ENCODE measurements at regions not wholly inside any gene's neighbourhood (a gene's known extent, or its start where the extent isn't known, plus 50 kb on each side); places are given as distances from the start of the nearest gene placed in this dataset.
"Not testable (repeated sequence)": the region's sequence is repeated elsewhere in the genome, so short reads cannot be mapped to it uniquely, and the experiment has no call there.

GRCh38 chr11:115654792-115655191, 150.6 kb upstream of the CADM1 start:
- Mint-ChIP-seq H3K27ac (no peak overlapping the region), H3K9me3 (peaks cover 0 to 2% (median 0%) of the 10 kb centered on the region in 3 donors), H3K4me1 (no peaks in the 10 kb centered on the region), H3K27me3 (peaks cover 27% of the 10 kb centered on the region), H3K36me3 (no peaks in the 10 kb centered on the region), H3K4me3 (no peak overlapping the region)

- H3K27me3 Mint-ChIP-seq: peaks cover 21% of the 10 kb centered on the region
Measured at GRCh38 chr11:115653926-115654325, 149.7 kb upstream of the CADM1 start.

GRCh38 chr11:115653076-115653475, 148.9 kb upstream of the CADM1 start:
- H3K27me3 Mint-ChIP-seq: peaks cover 15% of the 10 kb centered on the region
- no peak overlapping the region for H3K27ac Mint-ChIP-seq
- no peak overlapping the region for H3K4me3 Mint-ChIP-seq

More at GRCh38 chr11:115653926-115654325, 149.7 kb upstream of the CADM1 start:
- Mint-ChIP-seq H3K36me3 (no peaks in the 10 kb centered on the region), H3K27ac (no peak overlapping the region), H3K4me1 (no peaks in the 10 kb centered on the region), H3K4me3 (no peak overlapping the region), H3K9me3 (peaks cover 0 to 2% (median 0%) of the 10 kb centered on the region in 3 donors)

DNA sequence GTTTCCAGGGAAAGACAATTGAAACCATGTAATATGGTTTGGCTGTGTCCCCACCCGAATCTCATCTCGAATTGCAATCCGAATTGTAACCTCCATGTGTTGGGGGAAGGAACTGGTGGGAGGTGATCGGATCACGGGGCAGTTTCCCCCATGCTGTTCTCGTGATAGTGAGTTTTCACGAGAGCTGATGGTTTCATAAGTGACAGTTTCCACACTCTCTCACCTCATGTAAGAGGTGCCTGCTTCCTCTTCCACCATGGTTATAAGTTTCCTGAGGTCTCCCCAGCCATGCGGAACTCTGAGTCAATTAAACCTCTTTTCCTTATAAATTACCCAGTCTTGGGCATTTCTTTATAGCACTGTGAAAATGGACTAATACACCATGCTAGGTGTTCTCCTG, 148.3 kb upstream of the CADM1 start:
- Mint-ChIP-seq H3K27me3 (peaks cover 15% of the 10 kb centered on the region), H3K27ac (no peak overlapping the region), H3K9me3 (peaks cover 0 to 2% (median 0%) of the 10 kb centered on the region in 3 donors), H3K4me3 (no peak overlapping the region), H3K4me1 (no peaks in the 10 kb centered on the region), H3K36me3 (no peaks in the 10 kb centered on the region)

More at GRCh38 chr11:115653076-115653475, 148.9 kb upstream of the CADM1 start:
- Mint-ChIP-seq H3K9me3 (peaks cover 0 to 2% (median 0%) of the 10 kb centered on the region in 3 donors), H3K36me3 (no peaks in the 10 kb centered on the region), H3K4me1 (no peaks in the 10 kb centered on the region)

- no peaks in the 10 kb centered on the region for H3K4me1 Mint-ChIP-seq
- peaks cover 0 to 2% (median 0%) of the 10 kb centered on the region in 3 donors for H3K9me3 Mint-ChIP-seq
- H3K4me3 Mint-ChIP-seq: no peak overlapping the region
- H3K27me3 Mint-ChIP-seq: peaks cover 15% of the 10 kb centered on the region
- no peaks in the 10 kb centered on the region for H3K36me3 Mint-ChIP-seq
- no peak overlapping the region for H3K27ac Mint-ChIP-seq
Measured at GRCh38 chr11:115652094-115652493, 147.9 kb upstream of the CADM1 start.

DNA sequence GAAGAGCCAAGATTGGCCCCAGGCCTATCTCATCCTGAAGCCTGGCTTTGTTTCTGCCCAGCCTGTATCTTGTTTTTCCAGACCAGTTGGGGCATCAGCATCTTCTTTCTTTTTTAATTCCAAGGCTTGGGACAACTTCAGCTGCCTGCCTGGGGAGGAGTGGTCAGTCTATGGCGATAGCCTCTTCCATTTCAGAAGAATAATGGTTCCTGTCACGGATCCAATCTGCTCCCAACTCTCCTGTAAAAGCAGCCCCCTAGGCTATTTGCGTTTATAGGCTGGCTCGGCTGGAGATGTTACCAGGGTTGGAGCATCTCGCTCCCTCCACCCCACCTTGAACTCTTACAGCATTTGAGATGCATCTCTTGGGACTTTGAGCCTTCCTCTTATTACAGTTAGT, 145.2 kb upstream of the CADM1 start:
- no peak overlapping the region for H3K4me3 Mint-ChIP-seq

DNA sequence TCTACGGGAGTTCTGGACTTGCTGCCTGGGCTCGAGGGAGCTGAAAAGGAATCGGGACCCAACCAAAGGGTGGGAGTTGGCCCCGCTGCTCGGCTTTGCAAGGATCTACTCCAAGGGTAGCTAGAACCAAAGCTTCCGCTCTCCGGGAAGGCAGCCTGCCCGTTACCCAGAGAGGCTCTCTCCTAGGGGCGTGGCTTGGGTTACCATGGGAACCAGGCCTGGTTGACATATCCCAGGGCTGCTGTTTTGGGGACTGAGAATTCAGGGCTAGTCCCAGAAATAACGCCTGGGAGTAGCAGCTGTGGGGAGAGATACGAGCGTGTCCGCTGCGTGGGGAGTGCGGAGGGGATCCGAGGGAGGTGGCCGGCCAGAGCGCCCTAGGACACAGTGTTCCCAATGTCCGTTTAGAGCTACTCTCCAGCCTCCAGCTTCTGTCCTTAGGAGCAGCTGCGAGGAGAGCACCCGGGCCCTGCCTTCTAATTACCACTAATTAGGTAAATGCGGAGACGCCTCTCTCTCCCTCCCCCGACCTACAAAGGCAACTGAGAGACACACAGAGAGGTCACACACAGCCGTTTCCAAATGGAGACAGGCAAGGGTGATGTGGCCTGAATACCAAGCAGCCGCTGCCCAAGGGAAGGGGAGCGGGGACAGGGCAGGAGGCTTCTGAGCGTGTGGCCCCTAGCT, 141.6 kb upstream of the CADM1 start:
- H3K36me3 Mint-ChIP-seq: no peaks in the 10 kb centered on the region
- H3K27ac Mint-ChIP-seq: no peak overlapping the region
- H3K4me3 Mint-ChIP-seq: no peak overlapping the region
- no peaks in the 10 kb centered on the region for H3K4me1 Mint-ChIP-seq
- H3K27me3 Mint-ChIP-seq: peaks cover 11% of the 10 kb centered on the region
- no peaks in the 10 kb centered on the region for H3K9me3 Mint-ChIP-seq

More for the DNA sequence above, 145.2 kb upstream of the CADM1 start:
- no peaks in the 10 kb centered on the region for H3K4me1 Mint-ChIP-seq
- peaks cover 18% of the 10 kb centered on the region for H3K27me3 Mint-ChIP-seq
- peaks cover 0 to 2% (median 0%) of the 10 kb centered on the region in 3 donors for H3K9me3 Mint-ChIP-seq
- no peaks in the 10 kb centered on the region for H3K36me3 Mint-ChIP-seq
- H3K27ac Mint-ChIP-seq: no peak overlapping the region

DNA sequence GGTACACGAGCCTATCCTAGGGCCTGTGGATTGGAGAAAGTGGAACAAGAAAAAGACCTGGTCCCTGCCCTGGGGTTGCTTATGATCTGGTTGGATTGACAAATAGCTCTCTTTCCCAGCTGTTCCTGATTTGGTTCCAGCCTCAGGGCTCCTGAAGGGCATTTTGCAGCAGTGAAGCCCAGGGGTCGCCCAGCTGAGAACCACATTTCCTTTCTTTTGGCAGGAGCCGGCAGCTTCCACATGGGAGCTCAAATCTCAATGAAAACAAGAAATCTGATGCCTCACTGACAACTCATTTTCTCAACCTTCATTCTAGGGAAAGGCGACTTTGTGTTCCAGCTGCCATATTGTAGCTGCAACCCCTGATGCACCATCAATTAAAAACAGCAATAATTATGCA, 140.6 kb upstream of the CADM1 start:
- Mint-ChIP-seq H3K27ac (no peak overlapping the region), H3K9me3 (no peaks in the 10 kb centered on the region), H3K4me3 (no peak overlapping the region), H3K4me1 (no peaks in the 10 kb centered on the region), H3K27me3 (peaks cover 16% of the 10 kb centered on the region), H3K36me3 (no peaks in the 10 kb centered on the region)

GRCh38 chr11:115643549-115644270, 139.5 kb upstream of the CADM1 start:
- Mint-ChIP-seq H3K27me3 (peaks cover 17% of the 10 kb centered on the region), H3K36me3 (peaks cover 1% of the 10 kb centered on the region), H3K4me1 (peaks cover 0 to 1% (median 0%) of the 10 kb centered on the region in 3 donors), H3K27ac (no peak overlapping the region), H3K4me3 (no peak overlapping the region), H3K9me3 (peaks cover 0 to 3% (median 3%) of the 10 kb centered on the region in 3 donors)

DNA sequence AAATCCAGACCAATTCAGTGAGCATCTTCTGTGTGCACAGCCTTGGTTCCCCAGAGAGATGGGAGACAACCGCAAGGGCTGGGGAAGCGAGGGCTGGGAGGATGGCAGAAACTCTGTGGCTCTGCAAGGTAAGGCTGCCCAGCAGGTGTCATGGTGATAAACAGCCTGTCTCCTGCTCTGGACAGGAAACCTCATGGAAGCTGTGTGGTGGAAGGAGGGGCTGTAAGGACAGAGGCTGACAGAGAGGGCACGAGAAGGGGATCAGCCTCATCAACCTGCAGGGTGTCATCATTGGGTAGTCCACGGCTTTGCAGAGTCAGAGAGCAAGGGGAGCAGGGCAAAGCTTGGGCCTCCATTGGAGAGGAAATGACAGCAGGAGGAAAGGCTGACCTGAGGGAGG, 138.4 kb upstream of the CADM1 start:
- peaks cover 1% of the 10 kb centered on the region for H3K36me3 Mint-ChIP-seq

DNA sequence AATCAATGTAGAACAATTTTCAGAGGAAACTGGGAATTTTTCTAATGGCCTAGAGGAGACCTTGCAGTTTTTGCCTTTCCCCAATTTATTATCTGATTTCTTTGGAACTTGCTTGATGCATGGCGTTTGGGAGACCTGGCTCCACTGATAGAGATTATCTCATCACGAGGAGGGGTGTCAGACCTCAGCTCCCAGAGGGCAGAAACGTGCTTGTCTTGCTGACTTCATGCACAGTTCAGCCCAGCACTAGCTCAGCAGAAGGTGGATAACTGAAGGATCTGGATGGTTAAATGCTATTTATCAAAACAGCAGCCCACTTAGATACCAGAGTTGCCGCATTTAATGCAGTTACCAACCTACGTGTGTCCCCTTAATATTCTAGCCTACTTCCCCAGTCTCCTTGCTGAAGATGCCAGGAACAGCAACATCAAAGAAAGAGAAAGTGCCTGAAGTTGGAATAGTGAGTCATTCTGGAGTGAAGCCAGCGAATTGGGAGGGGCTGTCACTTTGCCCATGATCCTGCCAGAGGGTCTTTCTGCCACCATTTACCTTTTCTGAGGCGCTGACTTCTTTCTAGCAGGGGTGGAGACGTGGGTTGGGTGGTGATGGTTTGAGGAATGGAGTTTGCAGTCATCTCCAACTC, 133.5 kb upstream of the CADM1 start:
- Mint-ChIP-seq H3K4me1 (peaks cover 0 to 1% (median 0%) of the 10 kb centered on the region in 3 donors), H3K27me3 (peaks cover 10% of the 10 kb centered on the region), H3K9me3 (peaks cover 0 to 3% (median 3%) of the 10 kb centered on the region in 3 donors), H3K4me3 (no peak overlapping the region), H3K36me3 (peaks cover 1% of the 10 kb centered on the region), H3K27ac (no peak overlapping the region)

More for the DNA sequence above, 138.4 kb upstream of the CADM1 start:
- Mint-ChIP-seq H3K27ac (no peak overlapping the region), H3K9me3 (peaks cover 0 to 3% (median 3%) of the 10 kb centered on the region in 3 donors), H3K4me3 (no peak overlapping the region), H3K4me1 (peaks cover 0 to 1% (median 0%) of the 10 kb centered on the region in 3 donors), H3K27me3 (peaks cover 17% of the 10 kb centered on the region)

GRCh38 chr11:115636753-115637527, 132.7 kb upstream of the CADM1 start:
- Mint-ChIP-seq H3K9me3 (peaks cover 0 to 7% (median 3%) of the 10 kb centered on the region in 3 donors), H3K27me3 (peaks cover 9% of the 10 kb centered on the region), H3K4me1 (peaks cover 0 to 1% (median 0%) of the 10 kb centered on the region in 3 donors), H3K4me3 (no peak overlapping the region), H3K27ac (no peak overlapping the region), H3K36me3 (peaks cover 1% of the 10 kb centered on the region)

DNA sequence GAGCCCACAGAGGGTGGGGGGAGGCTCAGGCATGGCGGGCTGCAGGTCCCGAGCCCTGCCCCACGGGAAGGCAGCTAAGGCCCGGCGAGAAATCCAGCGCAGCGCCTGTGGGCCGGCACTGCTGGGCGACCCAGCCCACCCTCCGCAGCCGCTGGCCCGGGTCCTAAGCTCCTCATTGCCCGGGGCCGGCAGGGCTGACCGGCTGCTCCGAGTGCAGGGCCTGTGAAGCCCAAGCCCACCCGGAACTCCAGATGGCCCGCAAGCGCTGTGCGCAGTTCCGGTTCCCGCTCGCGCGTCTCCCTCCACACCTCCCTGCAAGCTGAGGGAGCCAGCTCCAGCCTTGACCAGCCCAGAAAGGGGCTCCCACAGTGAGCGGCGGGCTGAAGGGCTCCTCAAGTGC, 129.8 kb upstream of the CADM1 start:
- H3K36me3 Mint-ChIP-seq, H3K27ac Mint-ChIP-seq, H3K4me1 Mint-ChIP-seq, H3K9me3 Mint-ChIP-seq, H3K27me3 Mint-ChIP-seq, H3K4me3 Mint-ChIP-seq: not testable (repeated sequence)

DNA sequence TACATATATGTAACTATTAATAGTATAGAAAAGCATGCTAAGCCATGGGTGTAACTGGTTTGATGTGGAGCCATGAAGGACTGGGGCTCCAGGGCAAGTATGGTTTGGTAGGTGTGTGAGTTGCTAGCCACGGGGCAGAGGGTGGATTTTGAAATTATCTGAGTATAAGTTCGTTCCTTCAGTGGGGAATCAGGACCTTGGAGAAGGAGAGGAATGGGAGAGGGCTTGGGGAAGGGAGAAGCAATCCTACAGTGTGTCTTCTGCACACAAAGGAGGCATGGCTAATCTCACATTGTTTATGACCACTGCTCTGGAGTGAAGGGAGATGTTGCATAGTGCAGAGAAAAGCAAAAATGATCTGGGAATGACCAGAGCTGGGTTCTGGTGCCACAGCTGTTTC, 127.8 kb upstream of the CADM1 start:
- no peak overlapping the region for H3K4me3 Mint-ChIP-seq
- H3K27me3 Mint-ChIP-seq: peaks cover 5% of the 10 kb centered on the region
- H3K27ac Mint-ChIP-seq: no peak overlapping the region
- no peaks in the 10 kb centered on the region for H3K4me1 Mint-ChIP-seq
- H3K36me3 Mint-ChIP-seq: peaks cover 1% of the 10 kb centered on the region
- peaks cover 0 to 9% (median 0%) of the 10 kb centered on the region in 3 donors for H3K9me3 Mint-ChIP-seq

- H3K27ac Mint-ChIP-seq: no peak overlapping the region
- H3K4me1 Mint-ChIP-seq: no peaks in the 10 kb centered on the region
- no peak overlapping the region for H3K4me3 Mint-ChIP-seq
- H3K27me3 Mint-ChIP-seq: peaks cover 5% of the 10 kb centered on the region
- H3K9me3 Mint-ChIP-seq: peaks cover 0 to 9% (median 0%) of the 10 kb centered on the region in 3 donors
- peaks cover 1% of the 10 kb centered on the region for H3K36me3 Mint-ChIP-seq
Measured at GRCh38 chr11:115631609-115632008, 127.4 kb upstream of the CADM1 start.

All from IgD-negative memory B cell (primary cell).